ENCODE measurements at regions not wholly inside any gene's neighbourhood (a gene's known extent, or its start where the extent isn't known, plus 50 kb on each side); places are given as distances from the start of the nearest gene placed in this dataset.

DNA sequence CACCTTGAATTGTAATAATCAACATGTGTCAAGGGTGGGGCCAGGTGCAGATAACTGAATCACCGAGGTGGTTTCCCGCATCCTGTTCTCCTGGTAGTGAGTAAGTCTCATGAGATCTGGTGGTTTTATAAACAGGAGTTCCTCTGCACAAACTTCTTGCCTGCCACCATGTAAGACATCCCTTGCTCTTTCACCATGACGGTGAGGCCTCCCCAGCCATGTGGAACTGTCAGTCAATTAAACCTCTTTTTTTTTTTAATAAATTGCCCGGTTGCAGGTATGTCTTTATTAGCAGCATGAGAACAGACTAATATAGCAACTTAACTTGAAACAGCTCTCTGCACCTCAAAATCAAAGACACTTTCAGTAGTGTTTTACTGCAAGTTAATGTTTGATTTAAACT lies 121.6 kb downstream of the OGFRL1 start:
- H3K9ac ChIP-seq (ENCODE audit: insufficient read length): no peak overlapping the region
- no peaks in the 10 kb centered on the region for H3K36me3 ChIP-seq (ENCODE audit: insufficient read depth, low read length)
- H3K9me3 ChIP-seq (ENCODE audit: low read depth, low read length): no peaks in the 10 kb centered on the region
- H3K27ac ChIP-seq: no peak overlapping the region
- DNase-seq (ENCODE audit: low read depth, low spot score): no peak
- no peak for TF ChIP-seq EZH2 (IDR thresholded peaks at IDR 0.05)
- no peak for TF ChIP-seq POLR2AphosphoS5 (IDR thresholded peaks at IDR 0.05; ENCODE audit: borderline replicate concordance, low read depth, low read length)
- TF ChIP-seq FOXP2 (optimal IDR thresholded peaks at IDR 0.05; ENCODE audit: control extremely low read depth, extremely low read length, insufficient read depth): no peak
- H3K4me3 ChIP-seq: no peak overlapping the region

DNA sequence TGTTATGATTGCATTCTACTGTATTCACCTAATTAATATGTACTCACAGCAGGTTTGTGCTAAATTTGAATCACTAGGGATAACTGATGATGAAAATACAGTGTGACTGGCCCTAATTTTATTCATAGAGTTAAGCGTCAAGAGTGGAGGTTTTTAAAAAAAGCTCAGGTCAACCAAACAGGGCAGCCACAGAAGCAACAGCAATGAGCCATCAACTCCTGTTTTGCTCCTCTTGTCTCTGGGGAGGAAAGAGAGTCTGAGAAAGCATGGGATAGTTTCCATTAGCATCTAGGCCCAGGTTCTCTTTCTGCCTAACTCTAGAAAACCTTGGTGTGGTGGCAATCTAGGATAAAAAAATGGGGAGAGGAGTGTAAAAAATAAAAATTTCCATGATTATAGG lies 122.1 kb downstream of the OGFRL1 start:
- no peak overlapping the region for H3K27ac ChIP-seq
- no peaks in the 10 kb centered on the region for H3K36me3 ChIP-seq (ENCODE audit: insufficient read depth, low read length)
- TF ChIP-seq POLR2AphosphoS5 (IDR thresholded peaks at IDR 0.05; ENCODE audit: borderline replicate concordance, low read depth, low read length) (no peak), FOXP2 (optimal IDR thresholded peaks at IDR 0.05; ENCODE audit: control extremely low read depth, extremely low read length, insufficient read depth) (no peak), EZH2 (IDR thresholded peaks at IDR 0.05) (no peak)
- H3K9me3 ChIP-seq (ENCODE audit: low read depth, low read length): no peaks in the 10 kb centered on the region
- no peak overlapping the region for H3K9ac ChIP-seq (ENCODE audit: insufficient read length)
- no peak for DNase-seq (ENCODE audit: low read depth, low spot score)
- H3K4me3 ChIP-seq: no peak overlapping the region

DNA sequence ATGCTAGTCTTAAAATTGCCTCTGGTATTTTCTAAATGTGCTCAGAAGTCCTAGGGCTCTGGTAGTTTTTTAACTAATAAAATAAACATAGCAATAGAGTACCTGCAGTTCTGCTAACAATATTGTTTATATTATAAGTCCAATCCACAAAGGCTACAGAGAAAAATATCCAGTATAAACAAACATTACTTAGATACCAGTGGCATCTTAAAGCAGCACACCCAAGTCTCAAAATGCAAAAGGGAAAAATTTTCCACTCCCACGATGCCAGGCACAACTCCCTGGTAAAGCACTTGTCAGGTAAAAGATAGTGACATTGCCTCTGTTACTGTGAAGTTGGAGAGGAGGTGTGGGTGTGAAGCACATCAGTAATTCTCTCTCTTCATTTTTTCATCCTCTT lies 123.3 kb downstream of the OGFRL1 start:
- TF ChIP-seq POLR2AphosphoS5 (IDR thresholded peaks at IDR 0.05; ENCODE audit: borderline replicate concordance, low read depth, low read length): no peak
- TF ChIP-seq EZH2 (IDR thresholded peaks at IDR 0.05): no peak
- no peak for TF ChIP-seq FOXP2 (optimal IDR thresholded peaks at IDR 0.05; ENCODE audit: control extremely low read depth, extremely low read length, insufficient read depth)
- Histone ChIP-seq H3K4me3 (no peak overlapping the region), H3K9ac (ENCODE audit: insufficient read length) (no peak overlapping the region), H3K36me3 (ENCODE audit: insufficient read depth, low read length) (no peaks in the 10 kb centered on the region), H3K27ac (no peak overlapping the region), H3K9me3 (ENCODE audit: low read depth, low read length) (no peaks in the 10 kb centered on the region)
- no peak for DNase-seq (ENCODE audit: low read depth, low spot score)

DNA sequence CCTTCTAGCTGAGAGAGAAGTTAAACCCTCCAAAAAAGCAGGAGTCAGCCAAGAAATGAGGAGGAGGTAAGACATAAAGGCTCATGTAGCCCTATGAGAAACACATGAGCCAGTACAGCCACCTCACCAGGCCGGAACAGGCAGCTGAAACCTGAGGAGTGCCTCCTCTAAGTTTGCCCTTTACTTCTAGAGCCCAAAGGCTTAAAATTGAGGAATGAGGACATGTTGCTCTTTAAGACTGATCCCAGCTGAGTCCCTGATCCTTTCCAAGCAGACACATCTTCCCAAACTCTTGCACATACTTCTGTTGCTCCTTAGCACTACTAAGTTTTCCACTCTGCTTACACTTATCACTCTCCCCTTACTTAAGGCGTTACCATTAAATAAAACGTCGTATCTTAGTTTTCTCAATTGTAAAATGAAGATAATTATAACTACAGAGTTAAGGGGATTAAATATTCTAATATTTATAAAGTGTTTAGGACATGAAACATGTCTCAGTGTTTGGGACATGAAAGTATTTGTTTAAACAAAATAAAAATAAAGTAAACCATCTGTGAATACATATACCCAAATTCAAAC lies 124.0 kb downstream of the OGFRL1 start:
- TF ChIP-seq POLR2AphosphoS5 (IDR thresholded peaks at IDR 0.05; ENCODE audit: borderline replicate concordance, low read depth, low read length) (no peak), FOXP2 (optimal IDR thresholded peaks at IDR 0.05; ENCODE audit: control extremely low read depth, extremely low read length, insufficient read depth) (no peak), EZH2 (IDR thresholded peaks at IDR 0.05) (no peak)
- Histone ChIP-seq H3K36me3 (ENCODE audit: insufficient read depth, low read length) (no peaks in the 10 kb centered on the region), H3K27ac (no peak overlapping the region), H3K4me3 (no peak overlapping the region), H3K9me3 (ENCODE audit: low read depth, low read length) (no peaks in the 10 kb centered on the region), H3K9ac (ENCODE audit: insufficient read length) (no peak overlapping the region)
- no peak for DNase-seq (ENCODE audit: low read depth, low spot score)

DNA sequence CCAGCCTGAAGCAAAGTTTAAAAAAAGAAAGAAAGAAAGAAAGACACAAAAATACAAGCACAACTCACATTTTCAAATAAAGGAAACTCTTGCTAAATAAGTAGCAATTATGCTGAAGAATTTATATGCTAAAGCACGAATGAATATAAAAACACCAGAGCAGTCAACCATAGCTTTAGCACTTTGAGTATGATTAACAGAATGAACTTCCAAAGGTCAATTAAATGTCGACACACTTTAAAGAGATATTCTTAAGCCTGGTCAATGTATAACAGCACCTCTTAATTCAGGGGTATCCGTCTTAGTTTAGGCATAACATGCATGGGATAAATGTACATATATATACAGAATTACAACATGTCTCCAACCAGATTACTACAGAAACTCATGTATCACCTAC lies 125.9 kb downstream of the OGFRL1 start:
- Histone ChIP-seq H3K4me3 (no peak overlapping the region), H3K9me3 (ENCODE audit: low read depth, low read length) (no peaks in the 10 kb centered on the region), H3K9ac (ENCODE audit: insufficient read length) (no peak overlapping the region), H3K27ac (peak overlapping the region; percentile 52; the same call in 1 of the 2 replicates), H3K36me3 (ENCODE audit: insufficient read depth, low read length) (no peaks in the 10 kb centered on the region)
- DNase-seq (ENCODE audit: low read depth, low spot score): no peak
- TF ChIP-seq EZH2 (IDR thresholded peaks at IDR 0.05): no peak
- TF ChIP-seq FOXP2 (optimal IDR thresholded peaks at IDR 0.05; ENCODE audit: control extremely low read depth, extremely low read length, insufficient read depth): no peak
- no peak for TF ChIP-seq POLR2AphosphoS5 (IDR thresholded peaks at IDR 0.05; ENCODE audit: borderline replicate concordance, low read depth, low read length)

DNA sequence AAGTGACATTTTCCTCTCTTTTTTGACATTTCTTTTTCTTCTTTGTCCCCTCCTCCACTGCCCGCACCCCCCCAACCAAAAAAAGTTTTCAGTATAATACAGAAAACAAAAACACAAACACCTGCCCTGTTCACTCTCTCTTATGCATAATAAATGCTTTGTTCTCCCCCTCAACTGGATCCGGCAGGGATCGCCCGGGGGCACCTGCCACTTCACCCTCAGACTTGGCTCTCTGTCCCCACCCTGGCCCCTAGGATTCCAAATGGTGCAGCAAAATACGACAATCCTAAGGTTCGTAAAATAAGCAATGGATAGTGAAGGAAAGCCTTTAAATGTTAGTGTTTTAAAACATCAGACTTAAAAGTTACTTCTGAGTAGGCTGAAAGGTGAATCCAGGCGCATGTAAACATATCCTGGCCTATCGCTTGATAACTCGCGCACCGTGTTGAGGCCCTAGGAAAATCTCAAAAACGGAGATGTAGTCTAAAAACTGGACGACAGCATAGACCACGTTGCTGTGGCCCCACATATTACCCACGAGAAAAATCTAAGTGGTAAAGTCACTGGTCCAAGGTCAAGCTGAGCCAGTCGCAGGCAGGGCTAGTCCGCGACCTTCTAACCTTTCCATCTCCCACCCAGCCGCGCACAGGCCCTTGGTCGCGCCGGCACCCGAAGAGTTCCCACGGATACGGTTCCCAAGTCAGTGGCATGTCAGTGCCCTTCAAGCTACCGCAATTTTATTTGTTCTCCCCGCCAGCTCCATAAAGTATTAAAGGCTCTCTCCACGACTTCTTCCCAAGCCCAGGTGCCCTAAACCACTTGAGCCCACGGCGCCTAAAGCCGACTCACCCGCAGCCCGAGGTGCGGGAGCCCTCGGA lies 130.8 kb downstream of the OGFRL1 start:
- Histone ChIP-seq H3K4me3 (peak overlapping the region; percentile 82), H3K9ac (ENCODE audit: insufficient read length) (peak overlapping the region; percentile 28), H3K9me3 (ENCODE audit: low read depth, low read length) (no peaks in the 10 kb centered on the region), H3K36me3 (ENCODE audit: insufficient read depth, low read length) (no peaks in the 10 kb centered on the region), H3K27ac (no peak overlapping the region)
- no peak for TF ChIP-seq FOXP2 (optimal IDR thresholded peaks at IDR 0.05; ENCODE audit: control extremely low read depth, extremely low read length, insufficient read depth)
- TF ChIP-seq EZH2 (IDR thresholded peaks at IDR 0.05): no peak
- TF ChIP-seq POLR2AphosphoS5 (IDR thresholded peaks at IDR 0.05; ENCODE audit: borderline replicate concordance, low read depth, low read length): no peak
- no peak for DNase-seq (ENCODE audit: low read depth, low spot score)

DNA sequence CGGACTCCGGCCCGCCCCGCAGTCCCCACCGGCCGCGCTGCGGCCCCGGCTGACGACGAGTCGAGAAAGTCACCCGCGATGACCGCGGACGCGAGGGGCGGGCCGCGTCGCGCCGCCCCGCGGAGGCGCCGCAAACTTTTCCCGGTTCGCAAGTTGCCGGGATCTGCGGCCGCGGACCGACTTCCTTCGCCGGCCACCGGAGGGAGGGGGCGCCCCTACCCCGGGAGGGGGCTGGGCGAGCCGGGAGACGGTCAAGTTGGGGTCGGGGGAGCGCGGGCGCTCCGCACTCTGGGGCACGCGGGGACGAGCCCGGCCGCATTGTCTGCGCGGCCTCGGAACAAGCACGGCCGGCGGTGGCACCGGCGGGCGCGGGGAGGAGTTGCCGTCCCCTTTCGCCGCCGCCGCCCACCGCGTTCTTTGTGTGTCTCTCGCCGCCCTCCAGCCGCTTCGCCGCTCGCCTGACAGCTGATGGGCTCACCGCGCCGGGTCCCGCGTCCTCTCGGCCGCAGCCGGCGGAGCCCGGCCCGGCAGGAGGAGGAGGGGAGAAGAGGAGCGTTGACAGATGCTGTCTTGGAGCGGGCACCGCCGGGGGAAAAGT lies 131.6 kb downstream of the OGFRL1 start:
- Histone ChIP-seq H3K4me3 (peak overlapping the region; percentile 82), H3K9ac (ENCODE audit: insufficient read length) (peak overlapping the region; percentile 28), H3K36me3 (ENCODE audit: insufficient read depth, low read length) (no peaks in the 10 kb centered on the region), H3K27ac (no peak overlapping the region), H3K9me3 (ENCODE audit: low read depth, low read length) (no peaks in the 10 kb centered on the region)
- no peak for DNase-seq (ENCODE audit: low read depth, low spot score)
- TF ChIP-seq FOXP2 (optimal IDR thresholded peaks at IDR 0.05; ENCODE audit: control extremely low read depth, extremely low read length, insufficient read depth): no peak
- no peak for TF ChIP-seq POLR2AphosphoS5 (IDR thresholded peaks at IDR 0.05; ENCODE audit: borderline replicate concordance, low read depth, low read length)
- no peak for TF ChIP-seq EZH2 (IDR thresholded peaks at IDR 0.05)

DNA sequence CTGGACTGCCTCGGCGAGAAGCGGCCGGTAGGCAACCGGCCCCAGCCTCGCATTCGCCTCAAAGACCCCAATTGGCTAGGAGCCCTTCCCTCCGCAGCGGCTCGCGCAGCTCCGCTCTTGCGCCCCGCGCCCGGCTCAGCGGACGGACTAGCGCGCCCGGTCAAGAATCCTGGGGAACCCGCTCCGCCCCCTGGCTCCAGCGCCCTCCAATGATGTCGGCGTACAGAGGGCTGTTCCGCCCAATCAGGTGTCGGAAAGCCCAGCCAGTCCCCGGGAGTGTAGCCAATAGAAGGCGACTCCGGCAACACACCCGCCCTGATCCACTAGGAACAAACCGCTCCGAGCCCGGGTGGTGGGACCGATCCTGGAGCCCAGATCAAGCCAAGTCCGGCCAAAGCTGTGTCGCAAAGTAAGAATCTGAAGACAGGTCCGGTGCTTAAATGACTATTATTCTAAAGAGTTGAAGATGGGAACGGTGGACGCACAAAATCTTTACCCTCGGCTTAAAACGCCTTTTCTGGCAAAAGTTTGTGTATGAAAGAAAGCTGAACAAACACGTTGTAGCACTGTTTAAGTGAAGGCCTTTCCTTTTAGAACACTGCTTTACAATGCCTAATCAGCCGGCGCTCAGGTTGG lies 132.2 kb downstream of the OGFRL1 start:
- H3K4me3 ChIP-seq: peak overlapping the region; percentile 82
- no peak for DNase-seq (ENCODE audit: low read depth, low spot score)
- no peak for TF ChIP-seq FOXP2 (optimal IDR thresholded peaks at IDR 0.05; ENCODE audit: control extremely low read depth, extremely low read length, insufficient read depth)
- TF ChIP-seq EZH2 (IDR thresholded peaks at IDR 0.05): no peak
- 0 out of 2 replicates have a peak, but pooled peaks have one; percentile 21 for TF ChIP-seq POLR2AphosphoS5 (IDR thresholded peaks at IDR 0.05; ENCODE audit: borderline replicate concordance, low read depth, low read length)
- H3K36me3 ChIP-seq (ENCODE audit: insufficient read depth, low read length): no peaks in the 10 kb centered on the region
- H3K9me3 ChIP-seq (ENCODE audit: low read depth, low read length): no peaks in the 10 kb centered on the region
- no peak overlapping the region for H3K27ac ChIP-seq
- peak overlapping the region; percentile 28 for H3K9ac ChIP-seq (ENCODE audit: insufficient read length)
